HepG2 (cell line): ENCODE measurements at regions not wholly inside any gene's neighbourhood (a gene's known extent, or its start where the extent isn't known, plus 50 kb on each side); places are given as distances from the start of the nearest gene placed in this dataset.

Experiments used
- ATAC-seq: fragments of 200-7000 bp; cut with Tn5 transposase; 3 replicates; pipeline ENCODE4 v1.9.1; 2020; ENCODE audit warnings: mild to moderate bottlenecking, moderate library complexity
- BruUV-seq: library from RNA; stranded (reverse); fragments of 400-500 nt; replicated peaks from 2 replicates; lab custom pipeline; 2021; lab: Mats Ljungman, UMichigan
- CTCF ChIA-PET: fragments of 300-600 bp; formaldehyde crosslinking; extraction: SDS; loops from one replicate; lab custom pipeline; 2021; ENCODE audit warnings: low total read pairs, inconsistent platforms, low intra/inter-chr PET ratio; lab: Yijun Ruan, JAX
- POLR2A ChIA-PET: fragments of 350-600 bp; sonication (Branson Sonifier 250); formaldehyde crosslinking; loops from one replicate; lab custom pipeline; 2020; ENCODE audit warnings: antibody characterized with exemption, inconsistent platforms; lab: Yijun Ruan, JAX
- DNase-seq: peaks from one replicate; pipeline ENCODE4 v3.0.0-alpha.2; 2015; ENCODE audit warnings: low spot score
- FAIRE-seq: peaks from 3 replicates; lab custom pipeline; 2011; peaks lifted over from hg19 to GRCh38; lab: Jason Lieb, UNC
- H2AFZ ChIP-seq: one replicate; pipeline ENCODE4 v1.6.1; 2011; ENCODE audit warnings: low read length, inconsistent platforms
- H3K27ac ChIP-seq: fragments of 300-600 bp; 3 replicates; pipeline ENCODE4 v1.8.0; 2011; ENCODE audit warnings: mixed run types, mild to moderate bottlenecking, mixed read lengths, low read length, inconsistent platforms; ENCODE audit not compliant: insufficient read depth; ENCODE audit errors: extremely low read length
- H3K27me3 ChIP-seq, 2 experiments: fragments of 200-600 bp in 1 of 2; 2 replicates in 1 of 2; 3 replicates in 1 of 2; pipeline versions ENCODE4 v1.6.0 to v1.8.0; 2011; ENCODE audit warnings: low read length in 2 of 2, mild to moderate bottlenecking in 2 of 2, moderate library complexity in 2 of 2, inconsistent platforms in 1 of 2; ENCODE audit not compliant: insufficient read depth in 2 of 2, control insufficient read depth in 1 of 2
- H3K36me3 ChIP-seq, 2 experiments: fragments of 200-600 bp in 1 of 2; replicated peaks in 1 of 2; 2 replicates in 1 of 2; 3 replicates in 1 of 2; pipeline versions ENCODE4 v1.5.1 to v1.8.0; 2011; ENCODE audit warnings: low read length in 2 of 2, inconsistent platforms in 1 of 2; ENCODE audit not compliant: insufficient read depth in 2 of 2, control insufficient read depth in 1 of 2
- H3K4me1 ChIP-seq: 2 replicates; pipeline ENCODE4 v1.5.1; 2012; ENCODE audit warnings: low read length, inconsistent platforms; ENCODE audit not compliant: insufficient read depth
- H3K4me2 ChIP-seq: 2 replicates; pipeline ENCODE4 v1.6.0; 2011; ENCODE audit warnings: low read depth, low read length, inconsistent platforms
- H3K4me3 ChIP-seq, 3 experiments: fragments of 200-600 bp in 1 of 3; sonication (generic), shearing (Covaris generic) in 1 of 3; replicated peaks in 1 of 3; 2 replicates each; pipeline ENCODE4 v1.5.1; 2011 to 2016; ENCODE audit warnings: low read length in 3 of 3, inconsistent platforms in 2 of 3, low read depth in 2 of 3, mild to moderate bottlenecking in 2 of 3, control low read depth in 1 of 3, mixed read lengths in 1 of 3; ENCODE audit not compliant: insufficient read depth in 1 of 3
- H3K79me2 ChIP-seq: one replicate; pipeline ENCODE4 v1.6.1; 2011; ENCODE audit warnings: low read length, inconsistent platforms; ENCODE audit not compliant: insufficient read depth
- H3K9ac ChIP-seq: 2 replicates; pipeline ENCODE4 v1.6.0; 2011; ENCODE audit warnings: mild to moderate bottlenecking, low read depth, low read length, inconsistent platforms; ENCODE audit not compliant: insufficient read depth
- H3K9me3 ChIP-seq: 2 replicates; pipeline ENCODE4 v1.5.1; 2012; ENCODE audit warnings: mild to moderate bottlenecking, low read length
- H4K20me1 ChIP-seq: 2 replicates; pipeline ENCODE4 v1.6.0; 2011; ENCODE audit warnings: inconsistent platforms, mild to moderate bottlenecking, low read length, moderate library complexity; ENCODE audit not compliant: insufficient read depth
- BORCS8-MEF2B ChIP-seq: sonication (generic); formaldehyde crosslinking; IDR thresholded peaks from 2 replicates; pipeline ENCODE4 v1.8.0; 2022; ENCODE audit warnings: mild to moderate bottlenecking, missing genetic modification reagents
- BRCA1 ChIP-seq: sonication (generic); formaldehyde crosslinking; IDR thresholded peaks from 2 replicates; pipeline ENCODE4 v1.4.0; 2020; ENCODE audit warnings: missing genetic modification reagents
- FOXO1 ChIP-seq: sonication (generic); formaldehyde crosslinking; IDR thresholded peaks from 2 replicates; pipeline ENCODE4 v1.4.0; 2020; ENCODE audit warnings: missing genetic modification reagents
- HDAC2 ChIP-seq: sonication (generic); formaldehyde crosslinking; IDR thresholded peaks from 2 replicates; pipeline ENCODE4 v1.4.0; 2020; ENCODE audit warnings: missing genetic modification reagents
- HIVEP1 ChIP-seq: sonication (generic); formaldehyde crosslinking; IDR thresholded peaks from 2 replicates; pipeline ENCODE4 v1.4.0; 2020; ENCODE audit warnings: mild to moderate bottlenecking, missing genetic modification reagents
- NONO ChIP-seq, 2 experiments: fragments of 450-650 bp in 1 of 2; sonication (generic) in 1 of 2; formaldehyde crosslinking in 1 of 2; IDR thresholded peaks in 1 of 2; conservative IDR thresholded peaks in 1 of 2; 2 replicates each; pipeline versions ENCODE4 v1.6.1 to v1.8.0; 2017 to 2022; ENCODE audit warnings: mild to moderate bottlenecking in 1 of 2, missing genetic modification reagents in 1 of 2, moderate library complexity in 1 of 2
- NRL ChIP-seq: sonication (generic); formaldehyde crosslinking; IDR thresholded peaks from 2 replicates; pipeline ENCODE4 v1.5.0; 2020; ENCODE audit warnings: missing genetic modification reagents, mild to moderate bottlenecking, moderate library complexity, borderline replicate concordance
- SALL2 ChIP-seq: sonication (generic); formaldehyde crosslinking; IDR thresholded peaks from 2 replicates; pipeline ENCODE4 v1.8.1; 2023; ENCODE audit warnings: mild to moderate bottlenecking, missing genetic modification reagents, inconsistent platforms
- SMC3 ChIP-seq: IDR thresholded peaks from 2 replicates; pipeline ENCODE4 v1.6.1; 2011; ENCODE audit warnings: low read length, improper control_type of control experiment
- SNAPC2 ChIP-seq: sonication (generic); formaldehyde crosslinking; IDR thresholded peaks from 2 replicates; pipeline ENCODE4 v1.8.1; 2022; ENCODE audit warnings: mild to moderate bottlenecking, missing genetic modification reagents
- ZFP36L1 ChIP-seq: sonication (generic); formaldehyde crosslinking; IDR thresholded peaks from 2 replicates; pipeline ENCODE4 v1.8.0; 2022; ENCODE audit warnings: mild to moderate bottlenecking, missing genetic modification reagents, moderate library complexity
- ZNF451 ChIP-seq: sonication (generic); formaldehyde crosslinking; IDR thresholded peaks from 2 replicates; pipeline ENCODE4 v1.5.0; 2020; ENCODE audit warnings: mild to moderate bottlenecking, missing genetic modification reagents
- ZNF550 ChIP-seq: sonication (generic); formaldehyde crosslinking; IDR thresholded peaks from 2 replicates; pipeline ENCODE4 v1.4.0; 2020; ENCODE audit warnings: mild to moderate bottlenecking, missing genetic modification reagents, borderline replicate concordance
- ZNF839 ChIP-seq: sonication (generic); formaldehyde crosslinking; IDR thresholded peaks from 2 replicates; pipeline ENCODE4 v1.4.0; 2020; ENCODE audit warnings: missing genetic modification reagents, mild to moderate bottlenecking, borderline replicate concordance
- ZSCAN12 ChIP-seq: sonication (generic); formaldehyde crosslinking; IDR thresholded peaks from 2 replicates; pipeline ENCODE4 v1.9.0; 2021; ENCODE audit warnings: mild to moderate bottlenecking, missing genetic modification reagents
- WGBS: methylation state at CpG from one replicate; pipeline ENCODE4 v1.1.6; 2017; ENCODE audit warnings: low lambda C conversion rate; 5-methylcytosine and 5-hydroxymethylcytosine counted together
- in situ Hi-C: cut with HindIII; loops from 2 replicates; pipeline ENCODE4 v1.10.0; 2017; ENCODE audit warnings: low pct_unique_long_range_greater_than_20kb; ENCODE audit not compliant: extremely low pct_ligation_motif_present
- intact Hi-C: fragments of 100-400 bp; cut with micrococcal nuclease; formaldehyde crosslinking; loops from one replicate; pipeline ENCODE4 v1.10.0; 2022; ENCODE audit not compliant: unreplicated experiment
- TF ChIP-seq, protein P1 (sequence below): IDR thresholded peaks from 2 replicates; pipeline ENCODE4 v1.6.1; 2012; ENCODE audit warnings: low read depth, low read length, improper control_type of control experiment
- TF ChIP-seq, protein P2 (sequence below): sonication (generic); formaldehyde crosslinking; IDR thresholded peaks from 2 replicates; pipeline ENCODE4 v1.5.0; 2020; ENCODE audit warnings: missing genetic modification reagents
- TF ChIP-seq, protein P3 (sequence below): sonication (generic); formaldehyde crosslinking; IDR thresholded peaks from 2 replicates; pipeline ENCODE4 v1.5.0; 2020; ENCODE audit warnings: mild to moderate bottlenecking, missing genetic modification reagents
- TF ChIP-seq, protein P4 (sequence below): sonication (generic); formaldehyde crosslinking; IDR thresholded peaks from 2 replicates; pipeline ENCODE4 v1.4.0; 2020; ENCODE audit warnings: missing genetic modification reagents, mild to moderate bottlenecking, borderline replicate concordance

DNA sequence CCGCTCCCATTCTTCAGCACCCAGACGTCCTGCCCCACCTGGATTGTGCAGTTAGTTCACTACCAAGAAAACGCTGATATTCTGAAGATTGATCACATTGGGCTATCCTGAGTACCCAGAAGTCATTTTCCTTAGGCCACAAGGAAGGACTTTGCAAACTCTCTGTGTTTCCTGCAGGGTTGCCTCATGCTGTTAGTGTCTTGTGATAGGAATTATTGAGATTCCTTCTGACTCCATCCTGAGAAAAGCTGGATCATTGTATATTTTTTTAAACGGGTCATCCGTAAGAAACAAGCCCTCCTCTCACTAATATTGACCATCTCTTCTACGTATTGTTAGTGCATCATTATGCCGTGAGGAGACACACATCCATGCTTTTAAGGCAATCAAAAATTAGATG lies 96.0 kb upstream of the DAPK1 start:
- in situ Hi-C loops (no loop called here), intact Hi-C loops (no loop called here)
- no peak overlapping the region for H2AFZ ChIP-seq
- DNase-seq (no peak), ATAC-seq (no peak), FAIRE-seq (no peak)
- no peak overlapping the region for H3K4me3 ChIP-seq
- H3K27me3 ChIP-seq: no peaks in the 10 kb centered on the region
- no peak overlapping the region for H3K9ac ChIP-seq
- H3K4me1 ChIP-seq: peaks cover 20% of the 10 kb centered on the region
- no peaks in the 10 kb centered on the region for H3K36me3 ChIP-seq
- 56% methylated on average over 7 of the region's 7 CpGs for WGBS
- H3K9me3 ChIP-seq: no peaks in the 10 kb centered on the region
- BruUV-seq: no TSS peak
- POLR2A ChIA-PET: no interaction called here
- CTCF ChIA-PET: no interaction called here
- no peak overlapping the region for H3K4me2 ChIP-seq
- H4K20me1 ChIP-seq: no peaks in the 10 kb centered on the region
- H3K79me2 ChIP-seq: no peaks in the 10 kb centered on the region
- no peak overlapping the region for H3K27ac ChIP-seq
- TF ChIP-seq SMC3 (no peak), ZFP36L1 (CRISPR knock-in tag) (no peak), HIVEP1 (no peak), HDAC2 (no peak), ZNF451 (no peak), NRL (CRISPR knock-in tag) (no peak), SALL2 (CRISPR knock-in tag) (no peak), ZNF839 (CRISPR knock-in tag) (no peak), FOXO1 (CRISPR knock-in tag) (no peak), ZNF550 (CRISPR knock-in tag) (no peak), NONO (IDR thresholded peaks at IDR 0.05) (no peak), NONO (CRISPR knock-in tag; conservative IDR thresholded peaks at IDR 0.05) (no peak), ZSCAN12 (CRISPR knock-in tag) (no peak), BRCA1 (CRISPR knock-in tag) (no peak), SNAPC2 (CRISPR knock-in tag) (no peak), BORCS8-MEF2B (no peak)
- TF ChIP-seq, protein P1, sequence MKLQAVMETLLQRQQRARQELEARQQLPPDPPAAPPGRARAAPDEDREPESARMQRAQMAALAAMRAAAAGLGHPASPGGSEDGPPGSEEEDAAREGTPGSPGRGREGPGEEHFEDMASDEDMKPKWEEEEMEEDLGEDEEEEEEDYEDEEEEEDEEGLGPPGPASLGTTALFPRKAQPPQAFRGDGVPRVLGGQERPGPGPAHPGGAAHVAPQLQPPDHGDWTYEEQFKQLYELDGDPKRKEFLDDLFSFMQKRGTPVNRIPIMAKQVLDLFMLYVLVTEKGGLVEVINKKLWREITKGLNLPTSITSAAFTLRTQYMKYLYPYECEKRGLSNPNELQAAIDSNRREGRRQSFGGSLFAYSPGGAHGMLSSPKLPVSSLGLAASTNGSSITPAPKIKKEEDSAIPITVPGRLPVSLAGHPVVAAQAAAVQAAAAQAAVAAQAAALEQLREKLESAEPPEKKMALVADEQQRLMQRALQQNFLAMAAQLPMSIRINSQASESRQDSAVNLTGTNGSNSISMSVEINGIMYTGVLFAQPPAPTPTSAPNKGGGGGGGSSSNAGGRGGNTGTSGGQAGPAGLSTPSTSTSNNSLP: no peak
- TF ChIP-seq, protein P2, sequence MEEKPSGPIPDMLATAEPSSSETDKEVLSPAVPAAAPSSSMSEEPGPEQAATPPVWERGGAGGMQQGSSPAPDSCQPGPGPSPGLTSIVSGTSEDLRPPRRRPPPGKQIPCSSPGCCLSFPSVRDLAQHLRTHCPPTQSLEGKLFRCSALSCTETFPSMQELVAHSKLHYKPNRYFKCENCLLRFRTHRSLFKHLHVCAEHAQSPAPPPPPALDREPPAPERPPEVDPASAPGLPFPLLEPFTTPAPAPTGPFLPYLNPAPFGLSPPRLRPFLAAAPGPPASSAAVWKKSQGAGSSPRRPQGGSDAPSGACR (CRISPR knock-in tag): no peak
- TF ChIP-seq, protein P3, sequence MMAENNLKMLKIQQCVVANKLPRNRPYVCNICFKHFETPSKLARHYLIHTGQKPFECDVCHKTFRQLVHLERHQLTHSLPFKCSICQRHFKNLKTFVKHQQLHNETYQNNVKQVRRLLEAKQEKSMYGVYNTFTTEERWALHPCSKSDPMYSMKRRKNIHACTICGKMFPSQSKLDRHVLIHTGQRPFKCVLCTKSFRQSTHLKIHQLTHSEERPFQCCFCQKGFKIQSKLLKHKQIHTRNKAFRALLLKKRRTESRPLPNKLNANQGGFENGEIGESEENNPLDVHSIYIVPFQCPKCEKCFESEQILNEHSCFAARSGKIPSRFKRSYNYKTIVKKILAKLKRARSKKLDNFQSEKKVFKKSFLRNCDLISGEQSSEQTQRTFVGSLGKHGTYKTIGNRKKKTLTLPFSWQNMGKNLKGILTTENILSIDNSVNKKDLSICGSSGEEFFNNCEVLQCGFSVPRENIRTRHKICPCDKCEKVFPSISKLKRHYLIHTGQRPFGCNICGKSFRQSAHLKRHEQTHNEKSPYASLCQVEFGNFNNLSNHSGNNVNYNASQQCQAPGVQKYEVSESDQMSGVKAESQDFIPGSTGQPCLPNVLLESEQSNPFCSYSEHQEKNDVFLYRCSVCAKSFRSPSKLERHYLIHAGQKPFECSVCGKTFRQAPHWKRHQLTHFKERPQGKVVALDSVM (CRISPR knock-in tag): no peak
- TF ChIP-seq, protein P4, sequence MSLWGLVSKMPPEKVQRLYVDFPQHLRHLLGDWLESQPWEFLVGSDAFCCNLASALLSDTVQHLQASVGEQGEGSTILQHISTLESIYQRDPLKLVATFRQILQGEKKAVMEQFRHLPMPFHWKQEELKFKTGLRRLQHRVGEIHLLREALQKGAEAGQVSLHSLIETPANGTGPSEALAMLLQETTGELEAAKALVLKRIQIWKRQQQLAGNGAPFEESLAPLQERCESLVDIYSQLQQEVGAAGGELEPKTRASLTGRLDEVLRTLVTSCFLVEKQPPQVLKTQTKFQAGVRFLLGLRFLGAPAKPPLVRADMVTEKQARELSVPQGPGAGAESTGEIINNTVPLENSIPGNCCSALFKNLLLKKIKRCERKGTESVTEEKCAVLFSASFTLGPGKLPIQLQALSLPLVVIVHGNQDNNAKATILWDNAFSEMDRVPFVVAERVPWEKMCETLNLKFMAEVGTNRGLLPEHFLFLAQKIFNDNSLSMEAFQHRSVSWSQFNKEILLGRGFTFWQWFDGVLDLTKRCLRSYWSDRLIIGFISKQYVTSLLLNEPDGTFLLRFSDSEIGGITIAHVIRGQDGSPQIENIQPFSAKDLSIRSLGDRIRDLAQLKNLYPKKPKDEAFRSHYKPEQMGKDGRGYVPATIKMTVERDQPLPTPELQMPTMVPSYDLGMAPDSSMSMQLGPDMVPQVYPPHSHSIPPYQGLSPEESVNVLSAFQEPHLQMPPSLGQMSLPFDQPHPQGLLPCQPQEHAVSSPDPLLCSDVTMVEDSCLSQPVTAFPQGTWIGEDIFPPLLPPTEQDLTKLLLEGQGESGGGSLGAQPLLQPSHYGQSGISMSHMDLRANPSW (CRISPR knock-in tag): no peak
